ENCODE measurements at regions not wholly inside any gene's neighbourhood (a gene's known extent, or its start where the extent isn't known, plus 50 kb on each side); places are given as distances from the start of the nearest gene placed in this dataset.

GRCh38 chr9:117597977-117598376 is 106.2 kb upstream of the TLR4 start:
- no peaks in the 10 kb centered on the region for H3K79me2 ChIP-seq (ENCODE audit: low read length)
- no peaks in the 10 kb centered on the region for H3K36me3 ChIP-seq (replicated peaks; ENCODE audit: insufficient read depth, low read length)
- no peaks in the 10 kb centered on the region for H3K27me3 ChIP-seq (replicated peaks; ENCODE audit: insufficient read depth, low read length)
- no peak overlapping the region for H3K4me2 ChIP-seq (ENCODE audit: low read depth, low read length)
- H3K4me3 ChIP-seq (ENCODE audit: low read length): no peak overlapping the region
- no peaks in the 10 kb centered on the region for H3K9me2 ChIP-seq (replicated peaks; ENCODE audit: insufficient read depth, low read length)
- no peaks in the 10 kb centered on the region for H3K4me1 ChIP-seq (ENCODE audit: low read length)
- no peaks in the 10 kb centered on the region for H4K20me1 ChIP-seq (ENCODE audit: insufficient read depth, low read length)
- no peak overlapping the region for H3K9ac ChIP-seq (ENCODE audit: low read length)
- H3F3A ChIP-seq (ENCODE audit: insufficient read depth, low read length): no peaks in the 10 kb centered on the region
- TF ChIP-seq CTCF (IDR thresholded peaks at IDR 0.05; ENCODE audit: low read length): no peak
- no peak for TF ChIP-seq EZH2 (optimal IDR thresholded peaks at IDR 0.05; ENCODE audit: low read depth, low read length)
- TF ChIP-seq EZH2phosphoT487 (IDR thresholded peaks at IDR 0.05; ENCODE audit: low read length): no peak
- no peaks in the 10 kb centered on the region for H3K9me3 ChIP-seq (replicated peaks; ENCODE audit: insufficient read depth, low read length)
- H3K27ac ChIP-seq (ENCODE audit: low read length): no peak overlapping the region
- H2AFZ ChIP-seq (ENCODE audit: low read length): no peak overlapping the region
- no peak for DNase-seq

- Histone ChIP-seq H2AFZ (ENCODE audit: low read length) (no peak overlapping the region), H3K9ac (ENCODE audit: low read length) (no peak overlapping the region), H3K79me2 (ENCODE audit: low read length) (no peaks in the 10 kb centered on the region), H3K36me3 (replicated peaks; ENCODE audit: insufficient read depth, low read length) (no peaks in the 10 kb centered on the region), H3K4me3 (ENCODE audit: low read length) (no peak overlapping the region), H3K9me3 (replicated peaks; ENCODE audit: insufficient read depth, low read length) (no peaks in the 10 kb centered on the region), H3K27me3 (replicated peaks; ENCODE audit: insufficient read depth, low read length) (no peaks in the 10 kb centered on the region), H3K27ac (ENCODE audit: low read length) (no peak overlapping the region), H4K20me1 (ENCODE audit: insufficient read depth, low read length) (no peaks in the 10 kb centered on the region), H3K4me2 (ENCODE audit: low read depth, low read length) (no peak overlapping the region), H3K4me1 (ENCODE audit: low read length) (no peaks in the 10 kb centered on the region), H3K9me2 (replicated peaks; ENCODE audit: insufficient read depth, low read length) (no peaks in the 10 kb centered on the region), H3F3A (ENCODE audit: insufficient read depth, low read length) (no peaks in the 10 kb centered on the region)
- no peak for TF ChIP-seq EZH2 (optimal IDR thresholded peaks at IDR 0.05; ENCODE audit: low read depth, low read length)
- TF ChIP-seq EZH2phosphoT487 (IDR thresholded peaks at IDR 0.05; ENCODE audit: low read length): no peak
- TF ChIP-seq CTCF (IDR thresholded peaks at IDR 0.05; ENCODE audit: low read length): no peak
- no peak for DNase-seq
These were observed 107.5 kb upstream of the TLR4 start for GRCh38 chr9:117596678-117597077.

- Histone ChIP-seq H2AFZ (ENCODE audit: low read length) (no peak overlapping the region), H3K4me2 (ENCODE audit: low read depth, low read length) (no peak overlapping the region), H3K36me3 (replicated peaks; ENCODE audit: insufficient read depth, low read length) (no peaks in the 10 kb centered on the region), H3K9me3 (replicated peaks; ENCODE audit: insufficient read depth, low read length) (no peaks in the 10 kb centered on the region), H3K27me3 (replicated peaks; ENCODE audit: insufficient read depth, low read length) (no peaks in the 10 kb centered on the region), H4K20me1 (ENCODE audit: insufficient read depth, low read length) (no peaks in the 10 kb centered on the region), H3K9me2 (replicated peaks; ENCODE audit: insufficient read depth, low read length) (no peaks in the 10 kb centered on the region), H3K27ac (ENCODE audit: low read length) (no peak overlapping the region), H3K79me2 (ENCODE audit: low read length) (no peaks in the 10 kb centered on the region), H3K4me1 (ENCODE audit: low read length) (no peaks in the 10 kb centered on the region), H3F3A (ENCODE audit: insufficient read depth, low read length) (no peaks in the 10 kb centered on the region), H3K4me3 (ENCODE audit: low read length) (no peak overlapping the region), H3K9ac (ENCODE audit: low read length) (no peak overlapping the region)
- DNase-seq: no peak
- no peak for TF ChIP-seq CTCF (IDR thresholded peaks at IDR 0.05; ENCODE audit: low read length)
- no peak for TF ChIP-seq EZH2 (optimal IDR thresholded peaks at IDR 0.05; ENCODE audit: low read depth, low read length)
- TF ChIP-seq EZH2phosphoT487 (IDR thresholded peaks at IDR 0.05; ENCODE audit: low read length): no peak
These were observed 108.6 kb upstream of the TLR4 start for GRCh38 chr9:117595650-117596049.

Data from MM.1S (cell line).